Breast epithelium (tissue), 3 donors: ENCODE measurements at regions not wholly inside any gene's neighbourhood (a gene's known extent, or its start where the extent isn't known, plus 50 kb on each side); places are given as distances from the start of the nearest gene placed in this dataset.

Experiments
- POLR2A ChIP-seq: fragments of 450-650 bp; IDR thresholded peaks from one replicate; pipeline ENCODE4 v1.6.1; 2016; ENCODE audit warnings: antibody characterized with exemption, mild to moderate bottlenecking, moderate library complexity
- POLR2AphosphoS5 ChIP-seq, 3 donors: sonication (generic); formaldehyde crosslinking; IDR thresholded peaks; one replicate each; pipeline ENCODE4 v1.6.1; 2017; ENCODE audit warnings: antibody characterized with exemption in 3 of 3
- TF ChIP-seq, protein P1 (sequence below), 3 donors: fragments of 450-650 bp; IDR thresholded peaks; one replicate each; pipeline ENCODE4 v1.5.1; 2016 to 2017; ENCODE audit warnings: antibody characterized with exemption in 3 of 3, mild to moderate bottlenecking in 3 of 3, moderate library complexity in 3 of 3

DNA sequence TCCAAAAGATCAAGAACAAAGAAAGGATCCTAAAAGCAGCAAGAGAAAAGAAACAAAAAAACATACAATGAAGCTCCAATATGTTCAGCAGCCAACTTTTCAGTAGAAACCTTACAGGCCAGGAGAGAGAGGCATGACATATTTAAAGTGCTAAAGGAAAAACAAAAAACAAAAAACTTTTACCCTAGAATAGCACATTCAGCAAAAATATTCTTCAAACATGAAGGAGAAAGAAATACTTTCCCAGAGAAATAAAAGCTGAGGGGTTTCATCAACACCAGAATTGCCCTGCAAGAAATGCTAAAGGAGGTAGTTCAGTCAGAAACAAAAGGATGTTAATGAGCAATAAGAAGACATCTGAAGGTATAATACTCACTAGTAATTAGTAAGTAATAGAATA lies 753.5 kb upstream of the POT1 start:
- TF ChIP-seq POLR2AphosphoS5 (IDR thresholded peaks at IDR 0.05) (no peak), POLR2A (no peak)
- TF ChIP-seq, protein P1, sequence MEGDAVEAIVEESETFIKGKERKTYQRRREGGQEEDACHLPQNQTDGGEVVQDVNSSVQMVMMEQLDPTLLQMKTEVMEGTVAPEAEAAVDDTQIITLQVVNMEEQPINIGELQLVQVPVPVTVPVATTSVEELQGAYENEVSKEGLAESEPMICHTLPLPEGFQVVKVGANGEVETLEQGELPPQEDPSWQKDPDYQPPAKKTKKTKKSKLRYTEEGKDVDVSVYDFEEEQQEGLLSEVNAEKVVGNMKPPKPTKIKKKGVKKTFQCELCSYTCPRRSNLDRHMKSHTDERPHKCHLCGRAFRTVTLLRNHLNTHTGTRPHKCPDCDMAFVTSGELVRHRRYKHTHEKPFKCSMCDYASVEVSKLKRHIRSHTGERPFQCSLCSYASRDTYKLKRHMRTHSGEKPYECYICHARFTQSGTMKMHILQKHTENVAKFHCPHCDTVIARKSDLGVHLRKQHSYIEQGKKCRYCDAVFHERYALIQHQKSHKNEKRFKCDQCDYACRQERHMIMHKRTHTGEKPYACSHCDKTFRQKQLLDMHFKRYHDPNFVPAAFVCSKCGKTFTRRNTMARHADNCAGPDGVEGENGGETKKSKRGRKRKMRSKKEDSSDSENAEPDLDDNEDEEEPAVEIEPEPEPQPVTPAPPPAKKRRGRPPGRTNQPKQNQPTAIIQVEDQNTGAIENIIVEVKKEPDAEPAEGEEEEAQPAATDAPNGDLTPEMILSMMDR (IDR thresholded peaks at IDR 0.05) = no peak
